K562 (cell line): ENCODE measurements at regions not wholly inside any gene's neighbourhood (a gene's known extent, or its start where the extent isn't known, plus 50 kb on each side); places are given as distances from the start of the nearest gene placed in this dataset.

Experiments used
- ATAC-seq: fragments of 200-7000 bp; cut with Tn5 transposase; 3 replicates; pipeline ENCODE4 v1.9.1; 2020; ENCODE audit warnings: moderate library complexity
- BruUV-seq: library from RNA; stranded (reverse); fragments of 400-500 nt; replicated peaks from 2 replicates; lab custom pipeline; 2021; lab: Mats Ljungman, UMichigan
- CTCF ChIA-PET: fragments of 300-600 bp; formaldehyde crosslinking; extraction: SDS; loops from one replicate; lab custom pipeline; 2021; ENCODE audit warnings: low intra/inter-chr PET ratio; lab: Yijun Ruan, JAX
- POLR2A ChIA-PET: fragments of 300-600, 350-650 bp; sonication (Branson Sonifier 250); formaldehyde crosslinking; extraction: SDS; loops from one replicate; lab custom pipeline; 2021; ENCODE audit warnings: antibody characterized with exemption, inconsistent platforms; lab: Yijun Ruan, JAX
- DNase-seq, 4 experiments: peaks; one replicate each; pipeline versions ENCODE4 v3.0.0 to v3.0.0-alpha.2; 2011 to 2018; ENCODE audit warnings: low spot score in 3 of 4, mixed read lengths in 3 of 4; ENCODE audit errors: extremely low read depth in 1 of 4
- FAIRE-seq: peaks from 2 replicates; lab custom pipeline; 2011; peaks lifted over from hg19 to GRCh38; lab: Jason Lieb, UNC
- H2AFZ ChIP-seq: 2 replicates; pipeline ENCODE4 v1.6.0; 2011; ENCODE audit warnings: low read depth, low read length, control low read depth, inconsistent platforms
- H3K27ac ChIP-seq: fragments of 200-600 bp; 3 replicates; pipeline ENCODE4 v1.8.0; 2011; ENCODE audit warnings: low read depth, mild to moderate bottlenecking, control low read depth, inconsistent platforms, low read length, moderate library complexity, mixed read lengths; ENCODE audit errors: extremely low read depth
- H3K27me3 ChIP-seq, 2 experiments: fragments of 300-600 bp in 1 of 2; 2 replicates in 1 of 2; 3 replicates in 1 of 2; pipeline versions ENCODE4 v1.6.0 to v1.8.0; 2011; ENCODE audit warnings: inconsistent platforms in 2 of 2, low read length in 2 of 2, mild to moderate bottlenecking in 1 of 2, mixed read lengths in 1 of 2, moderate library complexity in 1 of 2; ENCODE audit not compliant: control insufficient read depth in 2 of 2, insufficient read depth in 2 of 2
- H3K36me3 ChIP-seq: fragments of 300-600 bp; 3 replicates; pipeline ENCODE4 v1.8.0; 2011; ENCODE audit warnings: mild to moderate bottlenecking, low read length, inconsistent platforms; ENCODE audit not compliant: control insufficient read depth, insufficient read depth
- H3K4me1 ChIP-seq, 2 experiments: fragments of 200-600 bp in 1 of 2; replicated peaks in 1 of 2; 2 replicates in 1 of 2; 3 replicates in 1 of 2; pipeline versions ENCODE4 v1.5.1 to v1.8.0; 2011; ENCODE audit warnings: inconsistent platforms in 2 of 2, low read length in 2 of 2, mild to moderate bottlenecking in 1 of 2, mixed read lengths in 1 of 2, moderate library complexity in 1 of 2; ENCODE audit not compliant: control insufficient read depth in 2 of 2, insufficient read depth in 2 of 2
- H3K4me2 ChIP-seq: 2 replicates; pipeline ENCODE4 v1.6.1; 2011; ENCODE audit warnings: low read length, control low read depth, inconsistent platforms, mixed read lengths; ENCODE audit not compliant: insufficient read depth
- H3K4me3 ChIP-seq: fragments of 200-600 bp; sonication (generic), shearing (Covaris generic); 2 replicates; pipeline ENCODE4 v1.5.1; 2016; ENCODE audit warnings: control low read depth, inconsistent platforms
- H3K79me2 ChIP-seq: fragments of 200-600 bp; 3 replicates; pipeline ENCODE4 v1.8.0; 2011; ENCODE audit warnings: low read length, inconsistent platforms; ENCODE audit not compliant: control insufficient read depth, insufficient read depth
- H3K9ac ChIP-seq, 2 experiments: 2 replicates each; pipeline versions ENCODE4 v1.6.0 to v1.6.1; 2011; ENCODE audit warnings: low read depth in 2 of 2, low read length in 2 of 2, control low read depth in 1 of 2, inconsistent platforms in 1 of 2, mild to moderate bottlenecking in 1 of 2, mixed read lengths in 1 of 2; ENCODE audit not compliant: insufficient read depth in 1 of 2
- H3K9me1 ChIP-seq: one replicate; pipeline ENCODE4 v1.6.0; 2011; ENCODE audit warnings: inconsistent platforms, mild to moderate bottlenecking, low read length, moderate library complexity; ENCODE audit not compliant: control insufficient read depth, insufficient read depth
- H3K9me3 ChIP-seq: replicated peaks from 2 replicates; pipeline ENCODE4 v1.5.1; 2011; ENCODE audit warnings: low read depth, low read length, inconsistent platforms; ENCODE audit not compliant: control insufficient read depth, insufficient read depth
- H4K20me1 ChIP-seq: replicated peaks from 2 replicates; pipeline ENCODE4 v1.6.1; 2011; ENCODE audit warnings: low read length, inconsistent platforms, mixed read lengths; ENCODE audit not compliant: control insufficient read depth, insufficient read depth
- CEBPB ChIP-seq: fragments of 450-650 bp; IDR thresholded peaks from 2 replicates; pipeline ENCODE4 v1.6.1; 2016; ENCODE audit warnings: missing genetic modification characterization, missing compliant biosample characterization
- CEBPG ChIP-seq, 3 experiments: fragments of 200-800 bp in 1 of 3; sonication (Bioruptor generic) in 1 of 3; sonication (generic) in 1 of 3; formaldehyde crosslinking in 1 of 3; IDR thresholded peaks in 2 of 3; conservative IDR thresholded peaks in 1 of 3; 2 replicates each; pipeline versions ENCODE4 v1.6.1 to v1.8.0; 2016 to 2022; ENCODE audit warnings: missing compliant biosample characterization in 2 of 3, missing genetic modification characterization in 2 of 3, mild to moderate bottlenecking in 1 of 3, missing genetic modification reagents in 1 of 3
- FOSL1 ChIP-seq: fragments of 200-800 bp; sonication (Bioruptor generic); conservative IDR thresholded peaks from 2 replicates; pipeline ENCODE4 v1.6.1; 2016; ENCODE audit warnings: missing genetic modification characterization, missing compliant biosample characterization
- RBM15 ChIP-seq: fragments of 200-400 bp; formaldehyde crosslinking; IDR thresholded peaks from 2 replicates; pipeline ENCODE4 v1.6.1; 2018; ENCODE audit warnings: mild to moderate bottlenecking, low read length, moderate library complexity; ENCODE audit not compliant: insufficient read depth
- SOX6 ChIP-seq: fragments of 450-650 bp; IDR thresholded peaks from 2 replicates; pipeline ENCODE4 v1.6.1; 2014; ENCODE audit warnings: mild to moderate bottlenecking
- STAG1 ChIP-seq: sonication (generic); formaldehyde crosslinking; IDR thresholded peaks from 2 replicates; pipeline ENCODE4 v1.5.0; 2020; ENCODE audit warnings: missing genetic modification reagents, borderline replicate concordance
- ZBTB8A ChIP-seq: fragments of 450-650 bp; IDR thresholded peaks from 2 replicates; pipeline ENCODE4 v1.6.1; 2018; ENCODE audit warnings: mild to moderate bottlenecking, moderate library complexity; ENCODE audit not compliant: partially characterized antibody
- ZNF586 ChIP-seq: fragments of 450-650 bp; formaldehyde crosslinking; conservative IDR thresholded peaks from 2 replicates; pipeline ENCODE4 v1.4.0; 2020; ENCODE audit warnings: mild to moderate bottlenecking, moderate library complexity
- WGBS: fragments of 100-300 bp; shearing (Covaris generic); methylation state at CpG from one replicate; pipeline ENCODE4 v1.1.6; 2016; ENCODE audit warnings: low coverage, mixed read lengths; ENCODE audit not compliant: insufficient coverage; ENCODE audit errors: missing lambda C conversion rate; 5-methylcytosine and 5-hydroxymethylcytosine counted together
- in situ Hi-C: fragments of 300-500 bp; cut with MboI; formaldehyde crosslinking; loops from 4 replicates; pipeline ENCODE4 v1.15.0; 2018; ENCODE audit warnings: inconsistent platforms, mixed read lengths
- intact Hi-C: fragments of 100-400 bp; cut with micrococcal nuclease; formaldehyde crosslinking; loops from 2 replicates; pipeline ENCODE4 v1.14.2; 2022
- TF ChIP-seq, protein P1 (sequence below), 2 experiments: fragments of 450-650 bp in 1 of 2; sonication (generic) in 1 of 2; formaldehyde crosslinking in 1 of 2; IDR thresholded peaks in 1 of 2; conservative IDR thresholded peaks in 1 of 2; 2 replicates each; pipeline versions ENCODE4 v1.6.1 to v1.8.1; 2016 to 2023; ENCODE audit warnings: mild to moderate bottlenecking in 2 of 2, moderate library complexity in 2 of 2, inconsistent platforms in 1 of 2, missing genetic modification reagents in 1 of 2

DNA sequence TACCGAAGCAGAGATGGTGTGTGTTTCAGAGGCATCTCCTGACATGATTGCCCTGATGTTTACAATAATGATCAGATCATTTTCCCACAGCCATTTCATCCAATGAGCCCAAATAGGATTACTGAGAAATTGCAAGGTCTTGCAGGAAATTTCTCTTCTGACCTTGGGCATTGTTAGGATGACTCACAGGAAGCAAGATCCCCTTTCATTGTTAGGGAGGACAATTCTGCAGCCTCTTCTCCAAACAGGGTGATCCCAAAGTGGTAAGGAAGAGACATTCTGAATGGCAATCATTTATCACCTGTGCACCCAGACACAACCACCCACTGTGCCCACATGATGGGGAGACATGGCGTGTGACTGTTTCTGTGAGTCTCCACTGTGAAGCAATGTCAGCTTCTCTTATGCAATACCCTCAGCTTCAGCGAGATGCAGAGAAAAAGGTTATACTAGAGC is 306.7 kb upstream of the XYLT1 start:
- intact Hi-C loops (no loop called here), in situ Hi-C loops (no loop called here)
- H3K4me2 ChIP-seq: no peak overlapping the region
- H2AFZ ChIP-seq: no peak overlapping the region
- ChIA-PET POLR2A (no interaction called here), CTCF (no interaction called here)
- no peak overlapping the region for H3K4me3 ChIP-seq
- H3K36me3 ChIP-seq: no peaks in the 10 kb centered on the region
- H3K79me2 ChIP-seq: no peaks in the 10 kb centered on the region
- no TSS peak for BruUV-seq
- H3K27me3 ChIP-seq: no peaks in the 10 kb centered on the region
- no peaks in the 10 kb centered on the region for H3K9me1 ChIP-seq
- TF ChIP-seq SOX6 (0 out of 2 replicates have a peak, but pooled peaks have one; percentile 30), RBM15 (no peak), STAG1 (CRISPR knock-in tag) (no peak), CEBPG (CRISPR knock-in tag; IDR thresholded peaks at IDR 0.05) (no peak), CEBPG (tag; conservative IDR thresholded peaks at IDR 0.05 in 1 of 2, IDR thresholded peaks at IDR 0.05 in 1 of 2) (peak; percentile 75 to 86), ZBTB8A (no peak), ZNF586 (CRISPR knock-in tag) (no peak), FOSL1 (tag) (peak; percentile 46), CEBPB (tag) (0 out of 2 replicates have a peak, but pooled peaks have one; percentile 20)
- TF ChIP-seq, protein P1, sequence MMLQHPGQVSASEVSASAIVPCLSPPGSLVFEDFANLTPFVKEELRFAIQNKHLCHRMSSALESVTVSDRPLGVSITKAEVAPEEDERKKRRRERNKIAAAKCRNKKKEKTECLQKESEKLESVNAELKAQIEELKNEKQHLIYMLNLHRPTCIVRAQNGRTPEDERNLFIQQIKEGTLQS (IDR thresholded peaks at IDR 0.05): peak; percentile 39; the same call in 1 of the 2 replicates
- TF ChIP-seq, protein P1 (CRISPR knock-in tag; conservative IDR thresholded peaks at IDR 0.05): no peak
- WGBS: 5% methylated on average over 3 of the region's 3 CpGs
- no peaks in the 10 kb centered on the region for H3K4me1 ChIP-seq
- FAIRE-seq (no peak), DNase-seq (no peak), ATAC-seq (no peak)
- H4K20me1 ChIP-seq: no peaks in the 10 kb centered on the region
- H3K27ac ChIP-seq: no peak overlapping the region
- H3K9ac ChIP-seq: no peak overlapping the region
- no peaks in the 10 kb centered on the region for H3K9me3 ChIP-seq
